ENCODE measurements at regions not wholly inside any gene's neighbourhood (a gene's known extent, or its start where the extent isn't known, plus 50 kb on each side); places are given as distances from the start of the nearest gene placed in this dataset.

DNA sequence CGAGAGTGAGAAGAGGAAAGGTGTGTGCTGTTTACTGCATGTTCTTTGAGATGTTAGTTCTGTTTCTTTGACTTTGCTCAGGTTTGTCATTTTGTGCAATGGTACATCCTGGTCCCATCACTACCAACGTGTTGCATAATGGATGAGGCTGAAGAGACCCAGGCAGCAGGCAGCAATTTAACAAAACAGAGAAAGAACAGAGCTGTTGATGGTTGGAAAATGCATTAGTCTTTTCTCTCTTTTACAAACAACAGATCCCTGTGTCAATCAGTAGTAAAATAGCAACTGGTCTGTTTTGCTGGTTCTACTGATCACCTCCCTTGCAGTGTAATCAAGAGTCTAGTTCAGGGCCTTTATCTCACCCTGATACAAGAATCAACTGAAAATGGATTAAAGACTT lies 64.8 kb upstream of the LIMCH1 start:
- H3K4me1 ChIP-seq = no peaks in the 10 kb centered on the region
- no peak overlapping the region for H3K4me3 ChIP-seq
- H3K27me3 ChIP-seq = no peaks in the 10 kb centered on the region
- no peak for TF ChIP-seq POLR2A (IDR thresholded peaks at IDR 0.05)
- TF ChIP-seq, protein P1, sequence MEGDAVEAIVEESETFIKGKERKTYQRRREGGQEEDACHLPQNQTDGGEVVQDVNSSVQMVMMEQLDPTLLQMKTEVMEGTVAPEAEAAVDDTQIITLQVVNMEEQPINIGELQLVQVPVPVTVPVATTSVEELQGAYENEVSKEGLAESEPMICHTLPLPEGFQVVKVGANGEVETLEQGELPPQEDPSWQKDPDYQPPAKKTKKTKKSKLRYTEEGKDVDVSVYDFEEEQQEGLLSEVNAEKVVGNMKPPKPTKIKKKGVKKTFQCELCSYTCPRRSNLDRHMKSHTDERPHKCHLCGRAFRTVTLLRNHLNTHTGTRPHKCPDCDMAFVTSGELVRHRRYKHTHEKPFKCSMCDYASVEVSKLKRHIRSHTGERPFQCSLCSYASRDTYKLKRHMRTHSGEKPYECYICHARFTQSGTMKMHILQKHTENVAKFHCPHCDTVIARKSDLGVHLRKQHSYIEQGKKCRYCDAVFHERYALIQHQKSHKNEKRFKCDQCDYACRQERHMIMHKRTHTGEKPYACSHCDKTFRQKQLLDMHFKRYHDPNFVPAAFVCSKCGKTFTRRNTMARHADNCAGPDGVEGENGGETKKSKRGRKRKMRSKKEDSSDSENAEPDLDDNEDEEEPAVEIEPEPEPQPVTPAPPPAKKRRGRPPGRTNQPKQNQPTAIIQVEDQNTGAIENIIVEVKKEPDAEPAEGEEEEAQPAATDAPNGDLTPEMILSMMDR (IDR thresholded peaks at IDR 0.05) = no peak
- no peaks in the 10 kb centered on the region for H3K36me3 ChIP-seq (ENCODE audit: low read depth, missing control alignments)
- no peaks in the 10 kb centered on the region for H3K9me3 ChIP-seq
- no peak overlapping the region for H3K27ac ChIP-seq
- no peak for DNase-seq
- WGBS, 2 donors = 80 to 87% methylated on average over 2 of the region's 2 CpGs
- intact Hi-C loops (cut with DNase I; ENCODE audit: low total_unique reads) = no loop called here

DNA sequence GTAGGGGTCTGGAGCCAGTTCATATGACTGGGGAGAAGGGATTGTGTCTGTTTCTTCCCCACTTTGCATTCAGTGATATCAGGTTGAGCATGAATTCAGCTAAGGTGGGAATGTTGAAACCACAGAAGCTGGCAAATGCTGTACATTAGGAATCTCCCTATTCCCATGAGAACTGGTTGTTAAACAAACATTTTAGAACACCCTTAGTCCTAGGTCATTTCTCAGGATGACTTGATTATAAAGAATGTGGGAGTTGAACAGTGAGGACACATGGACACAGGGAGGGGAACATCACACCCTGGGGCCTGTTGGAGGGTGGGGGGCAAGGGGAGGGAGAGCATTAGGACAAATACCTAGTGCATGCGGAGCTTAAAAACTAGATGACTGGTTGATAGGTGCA lies 62.6 kb upstream of the LIMCH1 start:
- no peaks in the 10 kb centered on the region for H3K36me3 ChIP-seq (ENCODE audit: low read depth, missing control alignments)
- WGBS, 2 donors = 79 to 93% methylated on average over 1 of the region's 1 CpG
- H3K27me3 ChIP-seq = no peaks in the 10 kb centered on the region
- no peak for TF ChIP-seq POLR2A (IDR thresholded peaks at IDR 0.05)
- TF ChIP-seq, protein P1 (IDR thresholded peaks at IDR 0.05) = no peak
- no peak overlapping the region for H3K4me3 ChIP-seq
- H3K9me3 ChIP-seq = no peaks in the 10 kb centered on the region
- intact Hi-C loops (cut with DNase I; ENCODE audit: low total_unique reads) = no loop called here
- no peak for DNase-seq
- no peaks in the 10 kb centered on the region for H3K4me1 ChIP-seq
- no peak overlapping the region for H3K27ac ChIP-seq

DNA sequence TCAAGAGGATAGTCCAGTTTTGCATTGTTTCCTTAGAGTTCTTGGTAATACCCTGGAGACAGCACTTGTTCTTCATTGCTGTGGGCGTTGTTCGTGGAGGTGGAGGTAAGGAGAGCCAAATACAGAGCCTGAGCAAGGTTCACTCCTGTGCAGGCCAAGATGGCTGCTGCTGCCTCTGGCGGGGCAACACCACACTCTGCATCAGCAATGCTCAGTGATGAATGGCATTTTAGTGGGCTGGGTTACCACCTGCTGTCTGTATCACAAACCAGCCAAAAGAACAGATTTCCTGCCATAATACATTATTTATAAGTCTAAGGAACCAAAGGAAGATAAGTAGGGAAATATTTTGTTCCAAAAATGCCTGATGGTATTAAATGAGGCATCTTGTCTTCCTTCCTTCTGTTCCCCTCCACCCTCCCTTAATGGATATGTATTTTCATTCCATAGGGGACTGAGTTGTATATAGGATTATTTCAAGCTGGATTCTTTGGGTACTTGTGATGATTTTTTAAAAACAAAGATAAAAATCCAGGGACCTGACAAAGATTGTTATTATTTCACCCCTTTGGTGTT lies 61.6 kb upstream of the LIMCH1 start:
- TF ChIP-seq POLR2A (IDR thresholded peaks at IDR 0.05) = no peak
- TF ChIP-seq, protein P1 (IDR thresholded peaks at IDR 0.05) = no peak
- Histone ChIP-seq H3K4me1 (no peaks in the 10 kb centered on the region), H3K27ac (no peak overlapping the region), H3K27me3 (no peaks in the 10 kb centered on the region), H3K36me3 (ENCODE audit: low read depth, missing control alignments) (no peaks in the 10 kb centered on the region), H3K4me3 (no peak overlapping the region), H3K9me3 (no peaks in the 10 kb centered on the region)
- 94 to 96% methylated on average over 3 of the region's 3 CpGs for WGBS, 2 donors
- intact Hi-C loops (cut with DNase I; ENCODE audit: low total_unique reads) = no loop called here
- DNase-seq = no peak

GRCh38 chr4:41477181-41477905 lies 60.6 kb upstream of the LIMCH1 start:
- no peak for TF ChIP-seq POLR2A (IDR thresholded peaks at IDR 0.05)
- TF ChIP-seq, protein P1 (IDR thresholded peaks at IDR 0.05) = no peak
- no peak for DNase-seq
- H3K36me3 ChIP-seq (ENCODE audit: low read depth, missing control alignments) = no peaks in the 10 kb centered on the region
- H3K27me3 ChIP-seq = no peaks in the 10 kb centered on the region
- H3K4me1 ChIP-seq = no peaks in the 10 kb centered on the region
- no peak overlapping the region for H3K27ac ChIP-seq
- H3K4me3 ChIP-seq = no peak overlapping the region
- intact Hi-C loops (cut with DNase I; ENCODE audit: low total_unique reads) = no loop called here
- no peaks in the 10 kb centered on the region for H3K9me3 ChIP-seq
- WGBS, 2 donors = 74 to 88% methylated on average over 6 of the region's 6 CpGs

- Histone ChIP-seq H3K36me3 (ENCODE audit: low read depth, missing control alignments) (no peaks in the 10 kb centered on the region), H3K9me3 (no peaks in the 10 kb centered on the region), H3K27ac (no peak overlapping the region), H3K27me3 (no peaks in the 10 kb centered on the region), H3K4me1 (no peaks in the 10 kb centered on the region), H3K4me3 (no peak overlapping the region)
- no peak for DNase-seq
- no peak for TF ChIP-seq POLR2A (IDR thresholded peaks at IDR 0.05)
- TF ChIP-seq, protein P1 (IDR thresholded peaks at IDR 0.05) = no peak
- 64 to 76% methylated on average over 3 of the region's 3 CpGs for WGBS, 2 donors
- intact Hi-C loops (cut with DNase I; ENCODE audit: low total_unique reads) = no loop called here
Measured at GRCh38 chr4:41478518-41478917, 59.4 kb upstream of the LIMCH1 start.
